HEK293 (cell line): ENCODE measurements at regions not wholly inside any gene's neighbourhood (a gene's known extent, or its start where the extent isn't known, plus 50 kb on each side); places are given as distances from the start of the nearest gene placed in this dataset.

Experiments used
- CTCF ChIA-PET: fragments of 350-600 bp; formaldehyde crosslinking; extraction: SDS; loops from one replicate; lab custom pipeline; 2021; ENCODE audit warnings: antibody characterized with exemption; lab: Yijun Ruan, JAX
- POLR2A ChIA-PET: fragments of 300-600 bp; formaldehyde crosslinking; extraction: SDS; loops from one replicate; lab custom pipeline; 2020; ENCODE audit warnings: antibody characterized with exemption, inconsistent platforms; lab: Yijun Ruan, JAX
- H3K27ac ChIP-seq: fragments of 200-500 bp; sonication (Bioruptor generic); 2 replicates; pipeline ENCODE4 v1.5.1; 2014; ENCODE audit warnings: low read depth, low read length, control low read depth, inconsistent platforms; ENCODE audit errors: extremely low read depth
- H3K36me3 ChIP-seq, 2 experiments: fragments of 200-500 bp in 1 of 2; sonication (Bioruptor generic) in 1 of 2; 1 replicate in 1 of 2; 2 replicates in 1 of 2; pipeline ENCODE4 v1.5.1; 2014 to 2017; ENCODE audit warnings: inconsistent platforms in 2 of 2, low read length in 2 of 2; ENCODE audit not compliant: control insufficient read depth in 2 of 2, insufficient read depth in 1 of 2
- H3K4me1 ChIP-seq: fragments of 200-500 bp; sonication (Bioruptor generic); 2 replicates; pipeline ENCODE4 v1.5.1; 2014; ENCODE audit warnings: mild to moderate bottlenecking, low read length, inconsistent platforms; ENCODE audit not compliant: control insufficient read depth, insufficient read depth
- H3K4me3 ChIP-seq: 2 replicates; pipeline ENCODE4 v1.5.1; 2011; ENCODE audit warnings: low read depth, mild to moderate bottlenecking, control low read depth, low read length, moderate library complexity
- H3K9me3 ChIP-seq: fragments of 200-500 bp; sonication (Bioruptor generic); 2 replicates; pipeline ENCODE4 v1.5.1; 2014; ENCODE audit warnings: low read depth, low read length, inconsistent platforms; ENCODE audit not compliant: control insufficient read depth, insufficient read depth
- EGR2 ChIP-seq: fragments of 450-650 bp; formaldehyde crosslinking; IDR thresholded peaks from 2 replicates; pipeline ENCODE4 v1.5.1; 2016; ENCODE audit warnings: low read depth, missing biosample characterization, missing genetic modification characterization
- PBX3 ChIP-seq: sonication (generic); formaldehyde crosslinking; IDR thresholded peaks from 2 replicates; pipeline ENCODE4 v1.8.1; 2022; ENCODE audit warnings: mild to moderate bottlenecking, moderate library complexity, missing genetic modification reagents
- RBAK ChIP-seq: fragments of 450-650 bp; formaldehyde crosslinking; IDR thresholded peaks from 2 replicates; pipeline ENCODE4 v1.5.1; 2016; ENCODE audit warnings: missing biosample characterization, missing genetic modification characterization
- REPIN1 ChIP-seq: fragments of 450-650 bp; formaldehyde crosslinking; IDR thresholded peaks from 2 replicates; pipeline ENCODE4 v1.5.1; 2017; ENCODE audit warnings: missing biosample characterization, missing genetic modification characterization, low read depth
- TCF7L2 ChIP-seq: IDR thresholded peaks from 2 replicates; pipeline ENCODE4 v1.6.1; 2011; ENCODE audit warnings: low read depth, mild to moderate bottlenecking, inconsistent platforms, low read length, moderate library complexity, borderline replicate concordance
- ZFP69B ChIP-seq: fragments of 450-650 bp; formaldehyde crosslinking; IDR thresholded peaks from 2 replicates; pipeline ENCODE4 v1.5.1; 2016; ENCODE audit warnings: missing biosample characterization, missing genetic modification characterization
- ZNF140 ChIP-seq: fragments of 450-650 bp; formaldehyde crosslinking; IDR thresholded peaks from 2 replicates; pipeline ENCODE4 v1.5.1; 2016; ENCODE audit warnings: missing biosample characterization, missing genetic modification characterization
- ZNF169 ChIP-seq: fragments of 450-650 bp; formaldehyde crosslinking; IDR thresholded peaks from 2 replicates; pipeline ENCODE4 v1.5.1; 2016; ENCODE audit warnings: missing biosample characterization, missing genetic modification characterization
- ZNF18 ChIP-seq: fragments of 450-650 bp; formaldehyde crosslinking; IDR thresholded peaks from 2 replicates; pipeline ENCODE4 v1.5.1; 2016; ENCODE audit warnings: missing biosample characterization, missing genetic modification characterization
- ZNF2 ChIP-seq: fragments of 450-650 bp; formaldehyde crosslinking; IDR thresholded peaks from 2 replicates; pipeline ENCODE4 v1.5.1; 2016; ENCODE audit warnings: missing biosample characterization, missing genetic modification characterization
- ZNF214 ChIP-seq: fragments of 450-650 bp; formaldehyde crosslinking; IDR thresholded peaks from 2 replicates; pipeline ENCODE4 v1.5.1; 2017; ENCODE audit warnings: missing biosample characterization, mild to moderate bottlenecking, missing genetic modification characterization, borderline replicate concordance
- ZNF248 ChIP-seq: fragments of 450-650 bp; formaldehyde crosslinking; IDR thresholded peaks from 2 replicates; pipeline ENCODE4 v1.5.1; 2017; ENCODE audit warnings: missing biosample characterization, missing genetic modification characterization
- ZNF341 ChIP-seq: fragments of 450-650 bp; formaldehyde crosslinking; IDR thresholded peaks from 2 replicates; pipeline ENCODE4; 2016; ENCODE audit warnings: low read depth, missing biosample characterization, missing genetic modification characterization
- ZNF48 ChIP-seq: fragments of 450-650 bp; formaldehyde crosslinking; IDR thresholded peaks from 2 replicates; pipeline ENCODE4 v1.5.1; 2016; ENCODE audit warnings: missing biosample characterization, missing genetic modification characterization
- ZNF518A ChIP-seq: fragments of 450-650 bp; formaldehyde crosslinking; conservative IDR thresholded peaks from 2 replicates; pipeline ENCODE4 v1.5.1; 2016; ENCODE audit warnings: low read depth, missing biosample characterization, missing genetic modification characterization
- ZNF544 ChIP-seq: fragments of 450-650 bp; formaldehyde crosslinking; IDR thresholded peaks from 2 replicates; pipeline ENCODE4 v1.5.0; 2017; ENCODE audit warnings: missing biosample characterization, missing genetic modification characterization
- ZNF548 ChIP-seq: fragments of 450-650 bp; formaldehyde crosslinking; IDR thresholded peaks from 2 replicates; pipeline ENCODE4 v1.5.1; 2016; ENCODE audit warnings: missing biosample characterization, missing genetic modification characterization
- ZNF549 ChIP-seq: fragments of 450-650 bp; IDR thresholded peaks from 2 replicates; pipeline ENCODE4 v1.5.1; 2018; ENCODE audit warnings: missing biosample characterization, missing genetic modification characterization, mild to moderate bottlenecking, inconsistent platforms, moderate library complexity
- ZNF792 ChIP-seq: fragments of 450-650 bp; formaldehyde crosslinking; IDR thresholded peaks from 2 replicates; pipeline ENCODE4 v1.5.1; 2016; ENCODE audit warnings: missing biosample characterization, missing genetic modification characterization

- TF ChIP-seq ZNF18 (no peak), ZNF549 (tag by site-specific recombination) (no peak), ZNF341 (tag by site-specific recombination) (no peak), ZNF248 (no peak)
Observed at GRCh38 chr5:164233791-164234190, 728.4 kb downstream of the MAT2B start (continued).

GRCh38 chr5:164234321-164234720 lies 728.9 kb downstream of the MAT2B start:
- H3K4me1 ChIP-seq, result no peaks in the 10 kb centered on the region
- H3K9me3 ChIP-seq, result no peaks in the 10 kb centered on the region
- ChIA-PET CTCF (no interaction called here), POLR2A (no interaction called here)
- no peak for TF ChIP-seq ZNF2 (tag by site-specific recombination)
- no peak for TF ChIP-seq EGR2 (tag by site-specific recombination)
- no peak for TF ChIP-seq ZNF792 (tag by site-specific recombination)
- TF ChIP-seq ZNF549 (tag by site-specific recombination), result no peak
- no peak for TF ChIP-seq ZFP69B (tag by site-specific recombination)
- TF ChIP-seq TCF7L2, result no peak
- no peak for TF ChIP-seq ZNF48 (tag by site-specific recombination)
- H3K27ac ChIP-seq, result no peak overlapping the region
- H3K4me3 ChIP-seq, result no peak overlapping the region
- H3K36me3 ChIP-seq, result no peaks in the 10 kb centered on the region

- H3K9me3 ChIP-seq, result no peaks in the 10 kb centered on the region
- CTCF ChIA-PET, result no interaction called here
- no peak overlapping the region for H3K27ac ChIP-seq
- TF ChIP-seq RBAK (tag by site-specific recombination), result no peak
- TF ChIP-seq ZNF544 (tag by site-specific recombination), result no peak
- no peak for TF ChIP-seq REPIN1 (tag by site-specific recombination)
- TF ChIP-seq ZNF548 (tag by site-specific recombination), result no peak
- TF ChIP-seq ZNF214 (tag by site-specific recombination), result no peak
- no peak for TF ChIP-seq PBX3
- TF ChIP-seq ZNF518A (tag by site-specific recombination), result no peak
- no peak for TF ChIP-seq ZNF140
- no peak for TF ChIP-seq ZNF169 (tag by site-specific recombination)
- TF ChIP-seq ZFP69B (tag by site-specific recombination), result no peak
- no peak overlapping the region for H3K4me3 ChIP-seq
- POLR2A ChIA-PET, result no interaction called here
- H3K4me1 ChIP-seq, result no peaks in the 10 kb centered on the region
- H3K36me3 ChIP-seq, result no peaks in the 10 kb centered on the region
Observed at GRCh38 chr5:164235300-164235891, 730.0 kb downstream of the MAT2B start.
